GM12892 (cell line): ENCODE measurements at regions not wholly inside any gene's neighbourhood (a gene's known extent, or its start where the extent isn't known, plus 50 kb on each side); places are given as distances from the start of the nearest gene placed in this dataset.

ENCODE experiments used
- POLR2A ChIP-seq: IDR thresholded peaks from 2 replicates; pipeline ENCODE4 v1.6.1; 2011; ENCODE audit warnings: low read depth, low read length, control low read depth
- POLR2AphosphoS5 ChIP-seq: IDR thresholded peaks from 2 replicates; pipeline ENCODE4 v1.6.1; 2011; ENCODE audit warnings: low read depth, low read length, control low read depth

DNA sequence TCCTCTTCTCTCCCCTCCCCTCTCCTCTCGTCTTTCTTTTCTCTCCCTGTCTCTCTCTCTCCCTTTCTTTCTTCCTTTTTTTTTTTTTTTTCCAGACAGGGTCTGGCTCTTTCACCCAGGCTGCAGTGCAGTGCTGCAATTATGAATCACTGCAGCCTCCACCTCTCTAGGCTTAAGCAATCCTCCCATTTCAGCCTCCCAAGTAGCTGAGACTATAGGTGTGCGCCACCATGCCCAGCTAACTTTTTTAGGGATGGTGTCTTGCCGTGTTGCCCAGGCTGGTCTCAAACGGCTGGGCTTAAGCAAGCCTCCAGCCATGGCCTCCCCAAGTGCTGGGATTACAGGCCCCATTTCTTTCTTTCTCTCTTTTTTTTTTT is 59.9 kb upstream of the NCOA3 start:
- TF ChIP-seq POLR2AphosphoS5 (no peak), POLR2A (no peak)
